SK-N-SH (cell line): ENCODE measurements at regions not wholly inside any gene's neighbourhood (a gene's known extent, or its start where the extent isn't known, plus 50 kb on each side); places are given as distances from the start of the nearest gene placed in this dataset.

Experiments
- CTCF ChIA-PET: fragments of 300-600, 350-600 bp; formaldehyde crosslinking; extraction: SDS; loops from one replicate; lab custom pipeline; 2021; lab: Yijun Ruan, JAX
- POLR2A ChIA-PET: fragments of 350-600 bp; sonication (Branson Sonifier 250); formaldehyde crosslinking; extraction: SDS; loops from one replicate; lab custom pipeline; 2020; ENCODE audit warnings: antibody characterized with exemption, inconsistent platforms; lab: Yijun Ruan, JAX
- DNase-seq: peaks from one replicate; pipeline ENCODE4 v3.0.0; 2012
- H2AFZ ChIP-seq: fragments of 200-600 bp; sonication (generic); 2 replicates; pipeline ENCODE4 v1.8.1; 2016; ENCODE audit warnings: antibody characterized with exemption, mild to moderate bottlenecking, low read depth
- H3F3A ChIP-seq: fragments of 200-600 bp; sonication (generic); replicated peaks from 2 replicates; pipeline ENCODE3; 2016; ENCODE audit warnings: antibody characterized with exemption, mild to moderate bottlenecking; ENCODE audit not compliant: insufficient read depth
- H3K27ac ChIP-seq, 2 experiments: fragments of 200-500 bp in 1 of 2; fragments of 200-600 bp in 1 of 2; sonication (Bioruptor generic) in 1 of 2; sonication (generic), shearing (Covaris generic) in 1 of 2; 2 replicates each; pipeline versions ENCODE4 v1.5.1 to v1.6.1; 2014 to 2016; ENCODE audit warnings: low read depth in 2 of 2, inconsistent platforms in 1 of 2, low read length in 1 of 2, mild to moderate bottlenecking in 1 of 2, mixed read lengths in 1 of 2
- H3K27me3 ChIP-seq: fragments of 200-600 bp; sonication (generic), shearing (Covaris generic); 2 replicates; pipeline ENCODE4 v1.6.1; 2016; ENCODE audit warnings: mixed run types; ENCODE audit not compliant: insufficient read depth
- H3K36me3 ChIP-seq, 2 experiments: fragments of 200-500 bp in 1 of 2; fragments of 200-600 bp in 1 of 2; sonication (Bioruptor generic) in 1 of 2; sonication (generic) in 1 of 2; replicated peaks in 1 of 2; 2 replicates each; pipeline versions ENCODE3 to v1.5.1; 2014 to 2016; ENCODE audit warnings: low read length in 1 of 2, mild to moderate bottlenecking in 1 of 2; ENCODE audit not compliant: insufficient read depth in 2 of 2, control insufficient read depth in 1 of 2
- H3K4me1 ChIP-seq, 2 experiments: fragments of 200-500 bp in 1 of 2; fragments of 200-600 bp in 1 of 2; sonication (Bioruptor generic) in 1 of 2; sonication (generic), shearing (Covaris generic) in 1 of 2; 2 replicates each; pipeline versions ENCODE4 v1.5.1 to v1.6.1; 2014 to 2016; ENCODE audit warnings: low read depth in 1 of 2, low read length in 1 of 2, mixed run types in 1 of 2; ENCODE audit not compliant: insufficient read depth in 2 of 2, control insufficient read depth in 1 of 2
- H3K4me2 ChIP-seq: fragments of 200-600 bp; sonication (generic), shearing (Covaris generic); 2 replicates; pipeline ENCODE4 v1.6.1; 2017; ENCODE audit warnings: mixed run types
- H3K4me3 ChIP-seq, 2 experiments: fragments of 200-500 bp in 1 of 2; fragments of 200-600 bp in 1 of 2; sonication (Bioruptor generic) in 1 of 2; sonication (generic), shearing (Covaris generic) in 1 of 2; 2 replicates each; pipeline versions ENCODE4 v1.5.1 to v1.8.1; 2014 to 2016; ENCODE audit warnings: low read depth in 2 of 2, inconsistent platforms in 1 of 2, low read length in 1 of 2, mild to moderate bottlenecking in 1 of 2, mixed read lengths in 1 of 2, moderate library complexity in 1 of 2
- H3K79me2 ChIP-seq: fragments of 200-600 bp; sonication (generic); 2 replicates; pipeline ENCODE4 v1.8.1; 2017; ENCODE audit warnings: mild to moderate bottlenecking; ENCODE audit not compliant: insufficient read depth
- H3K9ac ChIP-seq: fragments of 200-600 bp; sonication (generic); 2 replicates; pipeline ENCODE4 v1.6.1; 2017; ENCODE audit warnings: mixed run types
- H3K9me2 ChIP-seq: fragments of 200-600 bp; sonication (generic); 2 replicates; pipeline ENCODE4 v1.6.1; 2017; ENCODE audit warnings: mixed run types
- H3K9me3 ChIP-seq: fragments of 200-600 bp; sonication (generic); 2 replicates; pipeline ENCODE4 v1.6.1; 2017; ENCODE audit warnings: mixed run types, mild to moderate bottlenecking, moderate library complexity
- H4K20me1 ChIP-seq: fragments of 200-600 bp; sonication (generic); 2 replicates; pipeline ENCODE4 v1.6.1; 2017; ENCODE audit warnings: mild to moderate bottlenecking, mixed run types; ENCODE audit not compliant: insufficient read depth
- EP300 ChIP-seq, 2 experiments: IDR thresholded peaks; 2 replicates each; pipeline versions ENCODE4 v1.4.0 to v1.6.1; 2012; ENCODE audit warnings: borderline replicate concordance in 1 of 2, low read depth in 1 of 2, low read length in 1 of 2
- EZH2phosphoT487 ChIP-seq: fragments of 200-600 bp; sonication (generic); IDR thresholded peaks from 2 replicates; pipeline ENCODE4 v1.6.1; 2017; ENCODE audit warnings: low read depth, mixed run types, mild to moderate bottlenecking, antibody characterized with exemption, moderate library complexity, borderline replicate concordance
- FOSL2 ChIP-seq: IDR thresholded peaks from 2 replicates; pipeline ENCODE4 v1.4.0; 2012; ENCODE audit warnings: low read depth, mild to moderate bottlenecking, moderate library complexity, borderline replicate concordance
- FOXM1 ChIP-seq: IDR thresholded peaks from 2 replicates; pipeline ENCODE4 v1.4.0; 2012; ENCODE audit warnings: low read depth, mild to moderate bottlenecking
- IRF3 ChIP-seq: fragments of 150-350 bp; IDR thresholded peaks from 2 replicates; pipeline ENCODE4 v1.6.1; 2016; ENCODE audit warnings: mild to moderate bottlenecking, low read depth, low read length
- JUND ChIP-seq: IDR thresholded peaks from 2 replicates; pipeline ENCODE4 v1.4.0; 2012
- MXI1 ChIP-seq: IDR thresholded peaks from 2 replicates; pipeline ENCODE4 v1.6.1; 2012; ENCODE audit warnings: mild to moderate bottlenecking, low read depth, low read length, improper control_type of control experiment
- NRF1 ChIP-seq: IDR thresholded peaks from 2 replicates; pipeline ENCODE4 v1.6.1; 2012; ENCODE audit warnings: low read depth, mild to moderate bottlenecking, low read length
- PBX3 ChIP-seq: IDR thresholded peaks from 2 replicates; pipeline ENCODE4; 2012
- RCOR1 ChIP-seq: fragments of 150-350 bp; IDR thresholded peaks from 2 replicates; pipeline ENCODE4 v1.6.1; 2017; ENCODE audit warnings: antibody characterized with exemption, low read length
- SIN3A ChIP-seq: IDR thresholded peaks from 2 replicates; pipeline ENCODE4 v1.6.1; 2012; ENCODE audit warnings: low read depth, mild to moderate bottlenecking, low read length, moderate library complexity, borderline replicate concordance
- YY1 ChIP-seq: IDR thresholded peaks from 2 replicates; pipeline ENCODE4 v1.4.0; 2012; ENCODE audit warnings: low read depth, mild to moderate bottlenecking
- WGBS: methylation state at CpG from one replicate; pipeline ENCODE4 v1.1.6; 2017; ENCODE audit warnings: low lambda C conversion rate; 5-methylcytosine and 5-hydroxymethylcytosine counted together
- TF ChIP-seq, protein P1 (sequence below): IDR thresholded peaks from 2 replicates; pipeline ENCODE4 v1.6.1; 2012; ENCODE audit warnings: mild to moderate bottlenecking, low read depth, low read length, moderate library complexity
- TF ChIP-seq, protein P2 (sequence below): IDR thresholded peaks from 2 replicates; pipeline ENCODE4 v1.4.0; 2012; ENCODE audit warnings: low read depth, borderline replicate concordance
- TF ChIP-seq, protein P3 (sequence below): IDR thresholded peaks from 2 replicates; pipeline ENCODE4 v1.4.0; 2012; ENCODE audit warnings: low read depth, borderline replicate concordance

- TF ChIP-seq, protein P1, sequence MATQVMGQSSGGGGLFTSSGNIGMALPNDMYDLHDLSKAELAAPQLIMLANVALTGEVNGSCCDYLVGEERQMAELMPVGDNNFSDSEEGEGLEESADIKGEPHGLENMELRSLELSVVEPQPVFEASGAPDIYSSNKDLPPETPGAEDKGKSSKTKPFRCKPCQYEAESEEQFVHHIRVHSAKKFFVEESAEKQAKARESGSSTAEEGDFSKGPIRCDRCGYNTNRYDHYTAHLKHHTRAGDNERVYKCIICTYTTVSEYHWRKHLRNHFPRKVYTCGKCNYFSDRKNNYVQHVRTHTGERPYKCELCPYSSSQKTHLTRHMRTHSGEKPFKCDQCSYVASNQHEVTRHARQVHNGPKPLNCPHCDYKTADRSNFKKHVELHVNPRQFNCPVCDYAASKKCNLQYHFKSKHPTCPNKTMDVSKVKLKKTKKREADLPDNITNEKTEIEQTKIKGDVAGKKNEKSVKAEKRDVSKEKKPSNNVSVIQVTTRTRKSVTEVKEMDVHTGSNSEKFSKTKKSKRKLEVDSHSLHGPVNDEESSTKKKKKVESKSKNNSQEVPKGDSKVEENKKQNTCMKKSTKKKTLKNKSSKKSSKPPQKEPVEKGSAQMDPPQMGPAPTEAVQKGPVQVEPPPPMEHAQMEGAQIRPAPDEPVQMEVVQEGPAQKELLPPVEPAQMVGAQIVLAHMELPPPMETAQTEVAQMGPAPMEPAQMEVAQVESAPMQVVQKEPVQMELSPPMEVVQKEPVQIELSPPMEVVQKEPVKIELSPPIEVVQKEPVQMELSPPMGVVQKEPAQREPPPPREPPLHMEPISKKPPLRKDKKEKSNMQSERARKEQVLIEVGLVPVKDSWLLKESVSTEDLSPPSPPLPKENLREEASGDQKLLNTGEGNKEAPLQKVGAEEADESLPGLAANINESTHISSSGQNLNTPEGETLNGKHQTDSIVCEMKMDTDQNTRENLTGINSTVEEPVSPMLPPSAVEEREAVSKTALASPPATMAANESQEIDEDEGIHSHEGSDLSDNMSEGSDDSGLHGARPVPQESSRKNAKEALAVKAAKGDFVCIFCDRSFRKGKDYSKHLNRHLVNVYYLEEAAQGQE, result no peak
- TF ChIP-seq FOXM1 (no peak), RCOR1 (no peak), NRF1 (no peak), SIN3A (no peak), JUND (no peak)
- Histone ChIP-seq H3K27ac (no peak overlapping the region), H3K79me2 (no peaks in the 10 kb centered on the region), H3K9me3 (no peaks in the 10 kb centered on the region), H2AFZ (no peak overlapping the region), H3K4me1 (no peaks in the 10 kb centered on the region), H3K27me3 (no peaks in the 10 kb centered on the region), H3F3A (no peaks in the 10 kb centered on the region), H3K36me3 (no peaks in the 10 kb centered on the region), H3K9me2 (no peaks in the 10 kb centered on the region), H4K20me1 (no peaks in the 10 kb centered on the region), H3K4me2 (no peak overlapping the region), H3K9ac (no peak overlapping the region), H3K4me3 (no peak overlapping the region)
- ChIA-PET POLR2A (no interaction called here), CTCF (interaction anchor here (3.3 kb wide), 1 partner anchor 13 kb away, joined by 20 read pairs; no protein-coding TSS in a partner anchor)
- no peak for DNase-seq
Observed at GRCh38 chr6:144597511-144597910, 312.4 kb downstream of the UTRN start.

GRCh38 chr6:144599615-144600014 lies 314.5 kb downstream of the UTRN start:
- WGBS, result 30% methylated on average over 1 of the region's 1 CpG
- Histone ChIP-seq H3K9me3 (no peaks in the 10 kb centered on the region), H3K4me1 (no peaks in the 10 kb centered on the region), H3K4me2 (no peak overlapping the region), H4K20me1 (no peaks in the 10 kb centered on the region), H3K36me3 (no peaks in the 10 kb centered on the region), H3F3A (no peaks in the 10 kb centered on the region), H3K9me2 (no peaks in the 10 kb centered on the region), H3K27ac (no peak overlapping the region), H3K9ac (no peak overlapping the region), H3K4me3 (no peak overlapping the region), H3K27me3 (no peaks in the 10 kb centered on the region), H3K79me2 (no peaks in the 10 kb centered on the region), H2AFZ (no peak overlapping the region)
- no peak for DNase-seq
- POLR2A ChIA-PET, result no interaction called here
- TF ChIP-seq, protein P2, sequence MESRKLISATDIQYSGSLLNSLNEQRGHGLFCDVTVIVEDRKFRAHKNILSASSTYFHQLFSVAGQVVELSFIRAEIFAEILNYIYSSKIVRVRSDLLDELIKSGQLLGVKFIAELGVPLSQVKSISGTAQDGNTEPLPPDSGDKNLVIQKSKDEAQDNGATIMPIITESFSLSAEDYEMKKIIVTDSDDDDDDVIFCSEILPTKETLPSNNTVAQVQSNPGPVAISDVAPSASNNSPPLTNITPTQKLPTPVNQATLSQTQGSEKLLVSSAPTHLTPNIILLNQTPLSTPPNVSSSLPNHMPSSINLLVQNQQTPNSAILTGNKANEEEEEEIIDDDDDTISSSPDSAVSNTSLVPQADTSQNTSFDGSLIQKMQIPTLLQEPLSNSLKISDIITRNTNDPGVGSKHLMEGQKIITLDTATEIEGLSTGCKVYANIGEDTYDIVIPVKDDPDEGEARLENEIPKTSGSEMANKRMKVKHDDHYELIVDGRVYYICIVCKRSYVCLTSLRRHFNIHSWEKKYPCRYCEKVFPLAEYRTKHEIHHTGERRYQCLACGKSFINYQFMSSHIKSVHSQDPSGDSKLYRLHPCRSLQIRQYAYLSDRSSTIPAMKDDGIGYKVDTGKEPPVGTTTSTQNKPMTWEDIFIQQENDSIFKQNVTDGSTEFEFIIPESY, result no peak
- no peak for TF ChIP-seq YY1
- TF ChIP-seq, protein P1, result no peak
- no peak for TF ChIP-seq FOSL2
- no peak for TF ChIP-seq MXI1
- no peak for TF ChIP-seq EZH2phosphoT487
- TF ChIP-seq IRF3, result no peak
- TF ChIP-seq, protein P3, sequence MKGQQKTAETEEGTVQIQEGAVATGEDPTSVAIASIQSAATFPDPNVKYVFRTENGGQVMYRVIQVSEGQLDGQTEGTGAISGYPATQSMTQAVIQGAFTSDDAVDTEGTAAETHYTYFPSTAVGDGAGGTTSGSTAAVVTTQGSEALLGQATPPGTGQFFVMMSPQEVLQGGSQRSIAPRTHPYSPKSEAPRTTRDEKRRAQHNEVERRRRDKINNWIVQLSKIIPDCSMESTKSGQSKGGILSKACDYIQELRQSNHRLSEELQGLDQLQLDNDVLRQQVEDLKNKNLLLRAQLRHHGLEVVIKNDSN, result no peak
- no peak for TF ChIP-seq EP300 (IDR thresholded peaks at IDR 0.05; ENCODE audit: borderline replicate concordance in 1 of 2, low read depth in 1 of 2, low read length in 1 of 2)
- TF ChIP-seq PBX3, result no peak
- CTCF ChIA-PET, result no interaction called here
